HepG2 (cell line): ENCODE measurements at regions not wholly inside any gene's neighbourhood (a gene's known extent, or its start where the extent isn't known, plus 50 kb on each side); places are given as distances from the start of the nearest gene placed in this dataset.

Experiments
- ATAC-seq: fragments of 200-7000 bp; cut with Tn5 transposase; 3 replicates; pipeline ENCODE4 v1.9.1; 2020; ENCODE audit warnings: mild to moderate bottlenecking, moderate library complexity
- BruUV-seq: library from RNA; stranded (reverse); fragments of 400-500 nt; replicated peaks from 2 replicates; lab custom pipeline; 2021; lab: Mats Ljungman, UMichigan
- CTCF ChIA-PET: fragments of 300-600 bp; formaldehyde crosslinking; extraction: SDS; loops from one replicate; lab custom pipeline; 2021; ENCODE audit warnings: low total read pairs, inconsistent platforms, low intra/inter-chr PET ratio; lab: Yijun Ruan, JAX
- POLR2A ChIA-PET: fragments of 350-600 bp; sonication (Branson Sonifier 250); formaldehyde crosslinking; loops from one replicate; lab custom pipeline; 2020; ENCODE audit warnings: antibody characterized with exemption, inconsistent platforms; lab: Yijun Ruan, JAX
- DNase-seq: peaks from one replicate; pipeline ENCODE4 v3.0.0-alpha.2; 2015; ENCODE audit warnings: low spot score
- FAIRE-seq: peaks from 3 replicates; lab custom pipeline; 2011; peaks lifted over from hg19 to GRCh38; lab: Jason Lieb, UNC
- H2AFZ ChIP-seq: one replicate; pipeline ENCODE4 v1.6.1; 2011; ENCODE audit warnings: low read length, inconsistent platforms
- H3K27ac ChIP-seq: fragments of 300-600 bp; 3 replicates; pipeline ENCODE4 v1.8.0; 2011; ENCODE audit warnings: mixed run types, mild to moderate bottlenecking, mixed read lengths, low read length, inconsistent platforms; ENCODE audit not compliant: insufficient read depth; ENCODE audit errors: extremely low read length
- H3K27me3 ChIP-seq, 2 experiments: fragments of 200-600 bp in 1 of 2; 2 replicates in 1 of 2; 3 replicates in 1 of 2; pipeline versions ENCODE4 v1.6.0 to v1.8.0; 2011; ENCODE audit warnings: low read length in 2 of 2, mild to moderate bottlenecking in 2 of 2, moderate library complexity in 2 of 2, inconsistent platforms in 1 of 2; ENCODE audit not compliant: insufficient read depth in 2 of 2, control insufficient read depth in 1 of 2
- H3K36me3 ChIP-seq, 2 experiments: fragments of 200-600 bp in 1 of 2; replicated peaks in 1 of 2; 2 replicates in 1 of 2; 3 replicates in 1 of 2; pipeline versions ENCODE4 v1.5.1 to v1.8.0; 2011; ENCODE audit warnings: low read length in 2 of 2, inconsistent platforms in 1 of 2; ENCODE audit not compliant: insufficient read depth in 2 of 2, control insufficient read depth in 1 of 2
- H3K4me1 ChIP-seq: 2 replicates; pipeline ENCODE4 v1.5.1; 2012; ENCODE audit warnings: low read length, inconsistent platforms; ENCODE audit not compliant: insufficient read depth
- H3K4me2 ChIP-seq: 2 replicates; pipeline ENCODE4 v1.6.0; 2011; ENCODE audit warnings: low read depth, low read length, inconsistent platforms
- H3K4me3 ChIP-seq, 3 experiments: fragments of 200-600 bp in 1 of 3; sonication (generic), shearing (Covaris generic) in 1 of 3; replicated peaks in 1 of 3; 2 replicates each; pipeline ENCODE4 v1.5.1; 2011 to 2016; ENCODE audit warnings: low read length in 3 of 3, inconsistent platforms in 2 of 3, low read depth in 2 of 3, mild to moderate bottlenecking in 2 of 3, control low read depth in 1 of 3, mixed read lengths in 1 of 3; ENCODE audit not compliant: insufficient read depth in 1 of 3
- H3K79me2 ChIP-seq: one replicate; pipeline ENCODE4 v1.6.1; 2011; ENCODE audit warnings: low read length, inconsistent platforms; ENCODE audit not compliant: insufficient read depth
- H3K9ac ChIP-seq: 2 replicates; pipeline ENCODE4 v1.6.0; 2011; ENCODE audit warnings: mild to moderate bottlenecking, low read depth, low read length, inconsistent platforms; ENCODE audit not compliant: insufficient read depth
- H3K9me3 ChIP-seq: 2 replicates; pipeline ENCODE4 v1.5.1; 2012; ENCODE audit warnings: mild to moderate bottlenecking, low read length
- H4K20me1 ChIP-seq: 2 replicates; pipeline ENCODE4 v1.6.0; 2011; ENCODE audit warnings: inconsistent platforms, mild to moderate bottlenecking, low read length, moderate library complexity; ENCODE audit not compliant: insufficient read depth
- CREB3 ChIP-seq: sonication (generic); formaldehyde crosslinking; IDR thresholded peaks from 2 replicates; pipeline ENCODE4 v1.5.0; 2020; ENCODE audit warnings: missing genetic modification reagents
- MEIS2 ChIP-seq: sonication (generic); formaldehyde crosslinking; IDR thresholded peaks from 2 replicates; pipeline ENCODE4 v1.9.0; 2021; ENCODE audit warnings: mild to moderate bottlenecking, missing genetic modification reagents
- SMAD1 ChIP-seq: sonication (generic); formaldehyde crosslinking; IDR thresholded peaks from 2 replicates; pipeline ENCODE4 v1.4.0; 2020; ENCODE audit warnings: missing genetic modification reagents, low read depth, mild to moderate bottlenecking, borderline replicate concordance
- TGIF2 ChIP-seq: IDR thresholded peaks from 2 replicates; pipeline ENCODE4 v1.6.1; 2016; ENCODE audit warnings: control low read depth, missing compliant biosample characterization
- THAP11 ChIP-seq: IDR thresholded peaks from 2 replicates; pipeline ENCODE4 v1.6.1; 2016; ENCODE audit warnings: missing biosample characterization, missing genetic modification reagents
- ZNF225 ChIP-seq: sonication (generic); formaldehyde crosslinking; IDR thresholded peaks from 2 replicates; pipeline ENCODE4 v1.4.0; 2020; ENCODE audit warnings: mild to moderate bottlenecking, missing genetic modification reagents
- ZNF382 ChIP-seq: sonication (generic); formaldehyde crosslinking; IDR thresholded peaks from 2 replicates; pipeline ENCODE4 v1.5.0; 2020; ENCODE audit warnings: missing genetic modification reagents, mild to moderate bottlenecking, borderline replicate concordance
- ZNF576 ChIP-seq: sonication (generic); formaldehyde crosslinking; IDR thresholded peaks from 2 replicates; pipeline ENCODE4 v1.4.0; 2020; ENCODE audit warnings: mild to moderate bottlenecking, missing genetic modification reagents
- WGBS: methylation state at CpG from one replicate; pipeline ENCODE4 v1.1.6; 2017; ENCODE audit warnings: low lambda C conversion rate; 5-methylcytosine and 5-hydroxymethylcytosine counted together
- in situ Hi-C: cut with HindIII; loops from 2 replicates; pipeline ENCODE4 v1.10.0; 2017; ENCODE audit warnings: low pct_unique_long_range_greater_than_20kb; ENCODE audit not compliant: extremely low pct_ligation_motif_present
- intact Hi-C: fragments of 100-400 bp; cut with micrococcal nuclease; formaldehyde crosslinking; loops from one replicate; pipeline ENCODE4 v1.10.0; 2022; ENCODE audit not compliant: unreplicated experiment

- Histone ChIP-seq H3K27me3 (no peaks in the 10 kb centered on the region), H3K4me1 (no peaks in the 10 kb centered on the region), H3K79me2 (no peaks in the 10 kb centered on the region), H3K36me3 (no peaks in the 10 kb centered on the region), H3K4me2 (no peak overlapping the region), H4K20me1 (no peaks in the 10 kb centered on the region), H3K27ac (no peak overlapping the region), H3K9me3 (no peaks in the 10 kb centered on the region), H2AFZ (no peak overlapping the region), H3K4me3 (no peak overlapping the region), H3K9ac (no peak overlapping the region)
- ChIA-PET POLR2A (no interaction called here), CTCF (no interaction called here)
- no TSS peak for BruUV-seq
- no peak for DNase-seq
- no peak for FAIRE-seq
- no peak for TF ChIP-seq SMAD1
- no peak for TF ChIP-seq ZNF382 (CRISPR knock-in tag)
- no peak for TF ChIP-seq TGIF2
- TF ChIP-seq CREB3 (CRISPR knock-in tag) = no peak
- no peak for TF ChIP-seq ZNF576 (CRISPR knock-in tag)
- TF ChIP-seq MEIS2 (CRISPR knock-in tag) = no peak
- TF ChIP-seq THAP11 (CRISPR knock-in tag) = no peak
- intact Hi-C loops (no loop called here), in situ Hi-C loops (no loop called here)
- WGBS = 24% methylated on average over 4 of the region's 4 CpGs
- no peak for ATAC-seq
These were observed 705.5 kb downstream of the KCNT2 start for GRCh38 chr1:195902779-195903178.

DNA sequence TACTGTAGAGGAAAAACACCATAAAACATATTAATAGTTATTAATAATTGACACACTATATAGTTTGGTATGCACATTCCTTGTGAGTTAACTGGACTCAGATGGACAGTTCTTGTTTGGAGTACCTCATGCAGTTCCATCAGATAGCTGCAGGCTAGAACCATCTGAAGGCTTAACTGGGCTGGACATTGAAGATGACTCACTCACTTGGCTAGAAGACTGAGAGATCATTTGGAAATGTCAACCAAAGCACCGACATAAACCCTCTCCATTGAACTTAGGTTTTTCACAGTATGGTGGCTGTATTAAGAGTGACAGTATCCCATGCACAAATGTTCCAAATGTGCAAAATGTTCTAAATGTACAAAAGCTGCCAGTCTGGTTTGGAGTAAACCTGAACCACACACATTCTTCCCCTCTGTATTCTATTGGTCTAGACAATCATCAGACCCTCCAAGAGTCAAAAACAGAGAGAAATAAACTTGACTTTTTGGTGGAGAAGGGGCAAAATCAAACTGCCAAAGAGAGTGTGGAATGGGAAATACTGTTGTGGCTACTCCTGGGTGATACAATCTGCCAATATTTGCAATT is 708.4 kb downstream of the KCNT2 start:
- H3K4me3 ChIP-seq = no peak overlapping the region
- no peak overlapping the region for H3K4me2 ChIP-seq
- H3K79me2 ChIP-seq = no peaks in the 10 kb centered on the region
- H3K9ac ChIP-seq = no peak overlapping the region
- in situ Hi-C loops = no loop called here
- TF ChIP-seq ZNF225 (CRISPR knock-in tag) = no peak
- TF ChIP-seq, all 625 proteins: peak for 0
- Histone ChIP-seq H2AFZ (no peak overlapping the region), H3K9me3 (no peaks in the 10 kb centered on the region), H3K27ac (no peak overlapping the region), H3K4me1 (no peaks in the 10 kb centered on the region), H3K36me3 (no peaks in the 10 kb centered on the region), H4K20me1 (no peaks in the 10 kb centered on the region), H3K27me3 (no peaks in the 10 kb centered on the region)
- DNase-seq (no peak), ATAC-seq (no peak), FAIRE-seq (no peak)
- BruUV-seq = no TSS peak
- intact Hi-C loops = no loop called here
- WGBS = 0% methylated on average over 1 of the region's 1 CpG
- POLR2A ChIA-PET = no interaction called here
- CTCF ChIA-PET = no interaction called here
